Ascending aorta (tissue), 2 donors: ENCODE measurements at regions not wholly inside any gene's neighbourhood (a gene's known extent, or its start where the extent isn't known, plus 50 kb on each side); places are given as distances from the start of the nearest gene placed in this dataset.

Source experiments
- DNase-seq, 2 donors: peaks; one replicate each; pipeline ENCODE4 v3.0.0-alpha.2; 2019; ENCODE audit warnings: low spot score in 2 of 2
- H3K27ac ChIP-seq, 2 donors: fragments of 200-600 bp; sonication (generic); one replicate each; pipeline ENCODE4 v1.5.1; 2016 to 2017; ENCODE audit warnings: mild to moderate bottlenecking in 1 of 2
- H3K27me3 ChIP-seq: fragments of 200-600 bp; sonication (generic); one replicate; pipeline ENCODE4 v1.5.1; 2017
- H3K36me3 ChIP-seq, 2 donors: fragments of 200-600 bp; sonication (generic); one replicate each; pipeline ENCODE4 v1.5.1; 2016
- H3K4me1 ChIP-seq, 2 donors: fragments of 200-600 bp; sonication (generic); one replicate each; pipeline ENCODE4 v1.5.1; 2016 to 2017; ENCODE audit warnings: mild to moderate bottlenecking in 1 of 2
- H3K4me3 ChIP-seq, 2 donors: fragments of 200-600 bp; sonication (generic); one replicate each; pipeline ENCODE4 v1.5.1; 2016 to 2017; ENCODE audit warnings: mild to moderate bottlenecking in 1 of 2
- H3K9me3 ChIP-seq, 2 donors: fragments of 200-600 bp; sonication (generic); one replicate each; pipeline ENCODE4 v1.5.1; 2016
- CTCF ChIP-seq, 3 experiments: fragments of 200-600 bp in 2 of 3; fragments of 450-650 bp in 1 of 3; sonication (generic) in 2 of 3; IDR thresholded peaks; one replicate each; pipeline ENCODE4 v1.5.1; 2016 to 2019; ENCODE audit warnings: antibody characterized with exemption in 3 of 3, mild to moderate bottlenecking in 1 of 3, moderate library complexity in 1 of 3
- intact Hi-C: fragments of 100-400 bp; cut with DNase I; formaldehyde crosslinking; loops from one replicate; pipeline ENCODE4 v1.15.1; 2023

- no peaks in the 10 kb centered on the region for H3K4me1 ChIP-seq
- H3K36me3 ChIP-seq: no peaks in the 10 kb centered on the region
- H3K27ac ChIP-seq: no peak overlapping the region
- H3K9me3 ChIP-seq: no peaks in the 10 kb centered on the region
- no peaks in the 10 kb centered on the region for H3K27me3 ChIP-seq
- intact Hi-C loops: no loop called here
- H3K4me3 ChIP-seq: no peak overlapping the region
- DNase-seq: no peak
- no peak for TF ChIP-seq CTCF (IDR thresholded peaks at IDR 0.05)
Measured at GRCh38 chr2:81987370-81987769, 1682.8 kb upstream of the LRRTM1 start.

DNA sequence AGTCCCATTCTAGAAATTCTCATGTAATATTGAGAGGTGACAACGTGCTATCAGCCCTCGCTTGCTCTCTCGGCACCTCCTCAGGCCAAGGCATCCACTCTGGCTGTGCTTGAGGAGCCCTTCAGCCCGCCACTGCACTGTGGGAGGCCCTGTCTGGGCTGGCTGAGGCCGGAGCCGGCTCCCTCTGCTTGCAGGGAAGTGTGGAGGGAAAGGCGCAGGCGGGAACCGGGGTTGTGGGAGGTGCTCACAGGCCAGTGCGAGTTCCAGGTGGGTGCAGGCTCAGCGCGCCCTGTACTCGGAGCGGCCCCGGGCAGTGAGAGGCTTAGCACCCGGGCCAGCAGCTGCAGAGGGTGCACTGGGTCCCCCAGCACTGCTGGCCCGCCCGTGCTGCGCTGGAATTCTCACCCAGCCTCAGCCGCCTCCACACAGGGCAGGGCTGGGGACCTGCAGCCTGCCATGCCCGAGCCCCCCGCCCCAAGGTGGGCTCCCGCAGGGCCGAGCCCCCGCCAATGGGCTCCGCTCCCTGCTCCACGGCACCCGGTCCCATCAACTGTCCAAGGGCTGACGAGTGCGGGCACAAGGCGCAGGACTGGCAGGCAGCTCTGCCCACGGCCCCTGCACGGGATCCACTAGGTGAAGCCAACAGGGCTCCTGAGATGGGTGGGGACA is 1680.6 kb upstream of the LRRTM1 start:
- intact Hi-C loops: no loop called here
- H3K4me3 ChIP-seq: no peak overlapping the region

DNA sequence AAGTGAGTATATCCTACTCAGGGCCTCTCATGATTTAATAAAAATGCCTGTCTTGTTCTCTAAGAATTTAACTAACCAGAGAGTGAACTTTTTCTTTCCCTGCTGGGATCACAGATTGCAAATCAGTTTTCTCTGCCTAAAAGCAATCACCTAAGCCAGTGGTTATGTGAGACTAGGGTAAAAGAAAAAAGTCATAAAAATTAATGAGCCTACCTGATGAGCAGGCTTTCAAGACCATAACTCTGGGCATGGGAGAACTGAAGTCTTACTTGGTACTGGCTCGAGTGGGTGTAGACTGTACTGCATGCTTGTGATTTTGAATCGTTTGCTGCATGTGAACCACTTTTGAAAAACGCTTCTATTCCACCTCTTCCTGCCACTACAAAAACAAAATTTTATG is 1677.0 kb upstream of the LRRTM1 start:
- intact Hi-C loops: no loop called here
- DNase-seq: no peak
- Histone ChIP-seq H3K4me3 (no peak overlapping the region), H3K4me1 (no peaks in the 10 kb centered on the region), H3K27ac (no peak overlapping the region), H3K9me3 (no peaks in the 10 kb centered on the region), H3K36me3 (no peaks in the 10 kb centered on the region), H3K27me3 (no peaks in the 10 kb centered on the region)
- TF ChIP-seq CTCF (IDR thresholded peaks at IDR 0.05): no peak

More for the DNA sequence above, 1680.6 kb upstream of the LRRTM1 start:
- no peak for DNase-seq
- Histone ChIP-seq H3K4me1 (no peaks in the 10 kb centered on the region), H3K27ac (no peak overlapping the region), H3K36me3 (no peaks in the 10 kb centered on the region), H3K27me3 (no peaks in the 10 kb centered on the region), H3K9me3 (no peaks in the 10 kb centered on the region)
- no peak for TF ChIP-seq CTCF (IDR thresholded peaks at IDR 0.05)

GRCh38 chr2:81979086-81979485 is 1674.5 kb upstream of the LRRTM1 start:
- H3K4me1 ChIP-seq: no peaks in the 10 kb centered on the region
- TF ChIP-seq CTCF (IDR thresholded peaks at IDR 0.05): no peak
- H3K9me3 ChIP-seq: no peaks in the 10 kb centered on the region
- no peaks in the 10 kb centered on the region for H3K27me3 ChIP-seq
- no peak overlapping the region for H3K27ac ChIP-seq
- no peak overlapping the region for H3K4me3 ChIP-seq
- no peaks in the 10 kb centered on the region for H3K36me3 ChIP-seq
- DNase-seq: no peak
- intact Hi-C loops: no loop called here

DNA sequence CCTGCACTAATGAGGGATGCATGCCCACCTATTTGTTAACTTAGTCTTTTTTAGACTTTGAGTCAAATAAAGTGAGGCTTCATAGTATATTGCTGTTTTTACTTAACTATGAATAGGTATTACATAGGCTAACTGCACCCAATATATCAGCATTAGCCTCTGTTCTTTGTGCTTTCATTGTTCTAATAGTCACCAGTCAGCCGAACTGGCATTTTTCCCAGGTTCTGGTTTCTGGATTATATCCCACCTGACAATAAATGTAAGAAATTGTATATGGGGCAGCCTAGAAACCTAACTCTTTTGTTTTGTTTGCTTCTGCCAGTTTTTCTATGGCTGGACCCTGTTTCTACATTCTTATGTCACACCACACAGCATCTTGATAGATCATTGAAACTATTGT is 1672.4 kb upstream of the LRRTM1 start:
- intact Hi-C loops: no loop called here

More for the DNA sequence above, 1672.4 kb upstream of the LRRTM1 start:
- Histone ChIP-seq H3K36me3 (no peaks in the 10 kb centered on the region), H3K27ac (no peak overlapping the region), H3K9me3 (no peaks in the 10 kb centered on the region), H3K4me1 (no peaks in the 10 kb centered on the region), H3K27me3 (no peaks in the 10 kb centered on the region), H3K4me3 (no peak overlapping the region)
- TF ChIP-seq CTCF (IDR thresholded peaks at IDR 0.05): no peak
- DNase-seq: no peak
